ENCODE measurements at regions not wholly inside any gene's neighbourhood (a gene's known extent, or its start where the extent isn't known, plus 50 kb on each side); places are given as distances from the start of the nearest gene placed in this dataset.

- TF ChIP-seq POLR2AphosphoS5 (IDR thresholded peaks at IDR 0.05; ENCODE audit: low read depth, low read length): no peak
- TF ChIP-seq, protein P1, sequence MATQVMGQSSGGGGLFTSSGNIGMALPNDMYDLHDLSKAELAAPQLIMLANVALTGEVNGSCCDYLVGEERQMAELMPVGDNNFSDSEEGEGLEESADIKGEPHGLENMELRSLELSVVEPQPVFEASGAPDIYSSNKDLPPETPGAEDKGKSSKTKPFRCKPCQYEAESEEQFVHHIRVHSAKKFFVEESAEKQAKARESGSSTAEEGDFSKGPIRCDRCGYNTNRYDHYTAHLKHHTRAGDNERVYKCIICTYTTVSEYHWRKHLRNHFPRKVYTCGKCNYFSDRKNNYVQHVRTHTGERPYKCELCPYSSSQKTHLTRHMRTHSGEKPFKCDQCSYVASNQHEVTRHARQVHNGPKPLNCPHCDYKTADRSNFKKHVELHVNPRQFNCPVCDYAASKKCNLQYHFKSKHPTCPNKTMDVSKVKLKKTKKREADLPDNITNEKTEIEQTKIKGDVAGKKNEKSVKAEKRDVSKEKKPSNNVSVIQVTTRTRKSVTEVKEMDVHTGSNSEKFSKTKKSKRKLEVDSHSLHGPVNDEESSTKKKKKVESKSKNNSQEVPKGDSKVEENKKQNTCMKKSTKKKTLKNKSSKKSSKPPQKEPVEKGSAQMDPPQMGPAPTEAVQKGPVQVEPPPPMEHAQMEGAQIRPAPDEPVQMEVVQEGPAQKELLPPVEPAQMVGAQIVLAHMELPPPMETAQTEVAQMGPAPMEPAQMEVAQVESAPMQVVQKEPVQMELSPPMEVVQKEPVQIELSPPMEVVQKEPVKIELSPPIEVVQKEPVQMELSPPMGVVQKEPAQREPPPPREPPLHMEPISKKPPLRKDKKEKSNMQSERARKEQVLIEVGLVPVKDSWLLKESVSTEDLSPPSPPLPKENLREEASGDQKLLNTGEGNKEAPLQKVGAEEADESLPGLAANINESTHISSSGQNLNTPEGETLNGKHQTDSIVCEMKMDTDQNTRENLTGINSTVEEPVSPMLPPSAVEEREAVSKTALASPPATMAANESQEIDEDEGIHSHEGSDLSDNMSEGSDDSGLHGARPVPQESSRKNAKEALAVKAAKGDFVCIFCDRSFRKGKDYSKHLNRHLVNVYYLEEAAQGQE (IDR thresholded peaks at IDR 0.05; ENCODE audit: insufficient read depth in 1 of 2, low read depth in 2 of 2, low read length in 2 of 2): no peak
- no peak for TF ChIP-seq SIN3A (IDR thresholded peaks at IDR 0.05; ENCODE audit: borderline replicate concordance, insufficient read depth, low read length)
- TF ChIP-seq TAF1 (IDR thresholded peaks at IDR 0.05; ENCODE audit: borderline replicate concordance, insufficient read depth, low read length): no peak
- no peak for TF ChIP-seq FOXP2 (optimal IDR thresholded peaks at IDR 0.05; ENCODE audit: borderline replicate concordance, extremely low read depth, extremely low read length, insufficient read depth)
These were observed 527.8 kb downstream of the MATN1 start for GRCh38 chr1:30195424-30196134.

All from PFSK-1 (cell line).